Sigmoid colon (tissue), 4 donors: ENCODE measurements at regions not wholly inside any gene's neighbourhood (a gene's known extent, or its start where the extent isn't known, plus 50 kb on each side); places are given as distances from the start of the nearest gene placed in this dataset.

Source experiments
- CTCF ChIP-seq, 4 experiments: fragments of 450-650 bp in 3 of 4; fragments of 200-600 bp in 1 of 4; IDR thresholded peaks; one replicate each; pipeline ENCODE4 v1.5.1; 2016 to 2019; ENCODE audit warnings: antibody characterized with exemption in 4 of 4, mild to moderate bottlenecking in 3 of 4, moderate library complexity in 2 of 4
- EP300 ChIP-seq, 4 donors: sonication (generic); formaldehyde crosslinking; IDR thresholded peaks; one replicate each; pipeline ENCODE4 v1.6.1; 2017; ENCODE audit warnings: antibody characterized with exemption in 4 of 4
- POLR2A ChIP-seq, 2 donors: fragments of 450-650 bp; IDR thresholded peaks; one replicate each; pipeline ENCODE4 v1.6.1; 2016; ENCODE audit warnings: antibody characterized with exemption in 2 of 2, mild to moderate bottlenecking in 2 of 2, moderate library complexity in 2 of 2
- POLR2AphosphoS5 ChIP-seq, 4 donors: sonication (generic); formaldehyde crosslinking; IDR thresholded peaks; one replicate each; pipeline ENCODE4 v1.6.1; 2017; ENCODE audit warnings: antibody characterized with exemption in 4 of 4

GRCh38 chrX:123084797-123085196, 99.3 kb upstream of the GRIA3 start:
- no peak for TF ChIP-seq POLR2A (IDR thresholded peaks at IDR 0.05)
- no peak for TF ChIP-seq CTCF (IDR thresholded peaks at IDR 0.05)
- TF ChIP-seq POLR2AphosphoS5 (IDR thresholded peaks at IDR 0.05): no peak
- TF ChIP-seq EP300 (IDR thresholded peaks at IDR 0.05): no peak
